T-helper 2 cell (primary cell): ENCODE measurements at regions not wholly inside any gene's neighbourhood (a gene's known extent, or its start where the extent isn't known, plus 50 kb on each side); places are given as distances from the start of the nearest gene placed in this dataset.

Source experiments
- DNase-seq, 5 experiments: peaks; one replicate each; pipeline versions ENCODE4 v3.0.0 to v3.0.0-alpha.2; 2012 to 2022

GRCh38 chr11:92322225-92322624 is 97.6 kb downstream of the FAT3 start:
- DNase-seq = no peak

- DNase-seq = no peak
These were observed 100.3 kb downstream of the FAT3 start for GRCh38 chr11:92324890-92325289.

- DNase-seq = no peak
These were observed 100.8 kb downstream of the FAT3 start for GRCh38 chr11:92325416-92325815.

GRCh38 chr11:92329137-92329536 is 104.5 kb downstream of the FAT3 start:
- no peak for DNase-seq

- DNase-seq = no peak
These were observed 105.0 kb downstream of the FAT3 start for GRCh38 chr11:92329646-92330045.

- DNase-seq = no peak
These were observed 105.5 kb downstream of the FAT3 start for GRCh38 chr11:92330114-92330513.

GRCh38 chr11:92332986-92333385 is 108.4 kb downstream of the FAT3 start:
- no peak for DNase-seq

- DNase-seq = peak in 1 of 5 experiments; percentile 5
These were observed 116.2 kb downstream of the FAT3 start for GRCh38 chr11:92340839-92341238.

GRCh38 chr11:92342034-92342720 is 117.6 kb downstream of the FAT3 start:
- DNase-seq = no peak

GRCh38 chr11:92342886-92343285 is 118.3 kb downstream of the FAT3 start:
- no peak for DNase-seq

GRCh38 chr11:92346220-92346619 is 121.6 kb downstream of the FAT3 start:
- no peak for DNase-seq

- no peak for DNase-seq
These were observed 122.8 kb downstream of the FAT3 start for GRCh38 chr11:92347454-92347853.

GRCh38 chr11:92349486-92350156 is 125.0 kb downstream of the FAT3 start:
- DNase-seq = no peak

GRCh38 chr11:92357344-92357743 is 132.7 kb downstream of the FAT3 start:
- DNase-seq = no peak

- DNase-seq = no peak
These were observed 133.2 kb downstream of the FAT3 start for GRCh38 chr11:92357841-92358240.

- DNase-seq = no peak
These were observed 136.9 kb downstream of the FAT3 start for GRCh38 chr11:92361551-92361950.

GRCh38 chr11:92362989-92363388 is 138.4 kb downstream of the FAT3 start:
- no peak for DNase-seq

- no peak for DNase-seq
These were observed 139.6 kb downstream of the FAT3 start for GRCh38 chr11:92364177-92364576.

GRCh38 chr11:92376146-92376599 is 151.6 kb downstream of the FAT3 start:
- no peak for DNase-seq

- no peak for DNase-seq
These were observed 152.1 kb downstream of the FAT3 start for GRCh38 chr11:92376680-92377079.

- DNase-seq = no peak
These were observed 156.3 kb downstream of the FAT3 start for GRCh38 chr11:92380882-92381281.

GRCh38 chr11:92382311-92382710 is 157.7 kb downstream of the FAT3 start:
- DNase-seq = no peak

- no peak for DNase-seq
These were observed 158.8 kb downstream of the FAT3 start for GRCh38 chr11:92383430-92383829.

- DNase-seq = no peak
These were observed 159.7 kb downstream of the FAT3 start for GRCh38 chr11:92384358-92384757.

- DNase-seq = no peak
These were observed 160.2 kb downstream of the FAT3 start for GRCh38 chr11:92384802-92385201.
